ENCODE measurements at regions not wholly inside any gene's neighbourhood (a gene's known extent, or its start where the extent isn't known, plus 50 kb on each side); places are given as distances from the start of the nearest gene placed in this dataset.

DNA sequence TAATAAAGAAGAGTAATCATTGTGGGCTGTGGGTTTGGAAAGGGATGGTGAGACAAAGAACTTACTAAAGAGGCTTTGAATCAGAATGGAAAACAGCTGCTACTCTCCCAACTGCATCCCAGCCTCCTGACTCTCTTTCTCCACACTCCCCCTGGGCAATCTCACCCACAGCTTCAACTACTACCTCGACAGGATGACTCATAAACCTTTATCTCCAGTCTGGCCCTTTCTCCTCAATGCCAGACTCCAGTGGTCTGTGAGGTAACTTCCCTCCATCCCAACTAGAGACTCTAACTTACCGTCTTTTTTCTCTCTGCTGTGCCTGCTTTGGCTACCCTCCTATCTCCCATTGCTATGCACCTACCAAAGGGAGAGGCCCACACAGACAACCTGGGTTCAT is 135.3 kb upstream of the RREB1 start:
- TF ChIP-seq, protein P1, sequence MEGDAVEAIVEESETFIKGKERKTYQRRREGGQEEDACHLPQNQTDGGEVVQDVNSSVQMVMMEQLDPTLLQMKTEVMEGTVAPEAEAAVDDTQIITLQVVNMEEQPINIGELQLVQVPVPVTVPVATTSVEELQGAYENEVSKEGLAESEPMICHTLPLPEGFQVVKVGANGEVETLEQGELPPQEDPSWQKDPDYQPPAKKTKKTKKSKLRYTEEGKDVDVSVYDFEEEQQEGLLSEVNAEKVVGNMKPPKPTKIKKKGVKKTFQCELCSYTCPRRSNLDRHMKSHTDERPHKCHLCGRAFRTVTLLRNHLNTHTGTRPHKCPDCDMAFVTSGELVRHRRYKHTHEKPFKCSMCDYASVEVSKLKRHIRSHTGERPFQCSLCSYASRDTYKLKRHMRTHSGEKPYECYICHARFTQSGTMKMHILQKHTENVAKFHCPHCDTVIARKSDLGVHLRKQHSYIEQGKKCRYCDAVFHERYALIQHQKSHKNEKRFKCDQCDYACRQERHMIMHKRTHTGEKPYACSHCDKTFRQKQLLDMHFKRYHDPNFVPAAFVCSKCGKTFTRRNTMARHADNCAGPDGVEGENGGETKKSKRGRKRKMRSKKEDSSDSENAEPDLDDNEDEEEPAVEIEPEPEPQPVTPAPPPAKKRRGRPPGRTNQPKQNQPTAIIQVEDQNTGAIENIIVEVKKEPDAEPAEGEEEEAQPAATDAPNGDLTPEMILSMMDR (IDR thresholded peaks at IDR 0.05), result no peak
- TF ChIP-seq POLR2A (IDR thresholded peaks at IDR 0.05), result no peak
- no peak for TF ChIP-seq EP300 (IDR thresholded peaks at IDR 0.05)
- no peak for TF ChIP-seq POLR2AphosphoS5 (IDR thresholded peaks at IDR 0.05)
- no peaks in the 10 kb centered on the region for H3K9me3 ChIP-seq
- DNase-seq, result no peak
- H3K36me3 ChIP-seq, result no peaks in the 10 kb centered on the region
- no peak overlapping the region for H3K4me3 ChIP-seq
- H3K27ac ChIP-seq, result no peak overlapping the region
- intact Hi-C loops (cut with DNase I; ENCODE audit: low total_unique reads), result no loop called here
- peaks cover 0 to 6% (median 0%) of the 10 kb centered on the region in 4 donors for H3K4me1 ChIP-seq
- H3K27me3 ChIP-seq, result no peaks in the 10 kb centered on the region
- 51 to 61% (median 57%) methylated on average over 2 of the region's 2 CpGs for WGBS, 5 donors

DNA sequence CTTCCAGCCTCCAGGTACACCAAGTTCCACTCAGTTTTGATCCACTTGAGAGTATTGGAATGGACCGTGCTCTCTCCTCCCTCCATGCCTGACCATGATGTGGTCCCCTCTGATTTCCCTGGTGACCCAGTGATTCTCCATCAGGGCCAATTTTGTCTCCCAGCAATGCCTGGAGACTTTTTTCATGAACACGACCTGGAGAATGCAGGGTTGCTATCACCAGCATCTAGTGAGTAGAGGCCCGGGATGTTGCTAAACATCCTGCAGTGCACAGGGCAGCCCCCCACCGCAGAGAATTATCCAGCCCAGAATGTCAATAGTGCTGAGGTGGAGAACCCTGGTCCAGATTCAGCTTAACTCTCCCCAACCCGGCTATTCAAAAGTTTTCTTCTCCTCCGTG is 134.0 kb upstream of the RREB1 start:
- 77 to 93% (median 86%) methylated on average over 6 of the region's 6 CpGs for WGBS, 5 donors
- DNase-seq, result no peak

DNA sequence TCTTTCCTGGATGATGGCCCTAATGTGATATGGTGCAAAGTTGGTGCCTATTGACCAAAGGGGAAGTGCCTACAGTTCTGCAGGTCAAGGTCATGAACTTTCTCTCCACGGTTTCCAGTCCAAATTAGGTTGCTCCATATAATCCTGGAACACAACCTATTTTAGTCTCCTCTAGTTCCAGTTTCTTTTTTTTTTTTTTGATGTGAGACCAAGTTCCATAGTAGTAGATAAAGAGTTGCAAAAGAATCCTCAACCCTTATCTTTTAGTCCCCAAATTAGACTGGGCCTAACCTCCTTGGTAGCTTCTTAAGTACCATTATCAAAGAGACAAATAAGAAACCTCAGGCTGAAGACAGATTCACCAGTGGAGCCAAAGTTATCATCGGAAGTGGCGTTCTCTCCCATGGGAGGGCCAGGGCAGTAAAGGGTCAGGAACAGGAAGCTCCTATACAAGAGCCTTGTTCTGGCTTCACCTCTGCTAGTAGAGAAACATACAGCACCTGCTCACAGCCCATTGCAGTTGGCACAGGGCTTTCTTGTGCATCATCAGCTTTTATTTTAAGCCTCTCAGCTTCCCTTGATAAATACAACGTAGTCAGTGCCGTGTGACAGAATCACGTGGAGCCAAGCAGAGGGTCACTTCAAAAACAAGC is 132.2 kb upstream of the RREB1 start:
- no peak for DNase-seq
- no peak for TF ChIP-seq POLR2AphosphoS5 (IDR thresholded peaks at IDR 0.05)

More for the DNA sequence above, 134.0 kb upstream of the RREB1 start:
- Histone ChIP-seq H3K36me3 (no peaks in the 10 kb centered on the region), H3K4me3 (no peak overlapping the region), H3K27me3 (no peaks in the 10 kb centered on the region), H3K9me3 (no peaks in the 10 kb centered on the region), H3K27ac (no peak overlapping the region), H3K4me1 (peaks cover 0 to 5% (median 0%) of the 10 kb centered on the region in 4 donors)
- no peak for TF ChIP-seq POLR2AphosphoS5 (IDR thresholded peaks at IDR 0.05)
- no peak for TF ChIP-seq POLR2A (IDR thresholded peaks at IDR 0.05)
- TF ChIP-seq EP300 (IDR thresholded peaks at IDR 0.05), result no peak
- TF ChIP-seq, protein P1 (IDR thresholded peaks at IDR 0.05), result no peak
- intact Hi-C loops (cut with DNase I; ENCODE audit: low total_unique reads), result no loop called here

DNA sequence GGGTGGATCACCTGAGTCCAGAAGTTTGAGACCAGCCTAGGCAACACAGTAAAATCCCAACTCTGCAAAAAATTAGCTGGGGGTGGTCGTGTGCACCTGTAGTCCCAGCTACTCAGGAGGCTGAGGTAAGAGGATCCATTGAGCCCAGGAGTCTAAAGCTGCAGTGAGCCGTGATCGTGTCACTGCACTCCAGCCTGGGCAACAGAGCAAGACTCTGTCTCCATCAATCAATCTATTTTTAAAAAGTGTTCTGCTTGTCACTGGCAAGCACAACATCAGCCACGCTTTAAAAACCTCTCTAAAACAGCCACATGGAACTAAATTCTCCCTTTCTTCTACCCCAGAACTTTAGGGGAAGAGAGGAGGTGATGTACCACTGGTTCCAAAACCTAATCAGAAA is 131.6 kb upstream of the RREB1 start:
- Histone ChIP-seq H3K4me3 (no peak overlapping the region), H3K36me3 (no peaks in the 10 kb centered on the region), H3K27ac (no peak overlapping the region), H3K9me3 (no peaks in the 10 kb centered on the region), H3K4me1 (no peaks in the 10 kb centered on the region), H3K27me3 (no peaks in the 10 kb centered on the region)
- 66 to 84% (median 76%) methylated on average over 4 of the region's 4 CpGs for WGBS, 5 donors
- DNase-seq, result no peak
- TF ChIP-seq EP300 (IDR thresholded peaks at IDR 0.05), result no peak
- TF ChIP-seq, protein P1 (IDR thresholded peaks at IDR 0.05), result no peak
- no peak for TF ChIP-seq POLR2AphosphoS5 (IDR thresholded peaks at IDR 0.05)
- intact Hi-C loops (cut with DNase I; ENCODE audit: low total_unique reads), result no loop called here

More for the DNA sequence above, 132.2 kb upstream of the RREB1 start:
- whole genome bisulfite sequencing, 5 donors, result 67 to 79% (median 76%) methylated on average over 6 of the region's 6 CpGs
- Histone ChIP-seq H3K36me3 (no peaks in the 10 kb centered on the region), H3K27me3 (no peaks in the 10 kb centered on the region), H3K4me1 (no peaks in the 10 kb centered on the region), H3K4me3 (no peak overlapping the region), H3K9me3 (no peaks in the 10 kb centered on the region), H3K27ac (no peak overlapping the region)
- intact Hi-C loops (cut with DNase I; ENCODE audit: low total_unique reads), result no loop called here

DNA sequence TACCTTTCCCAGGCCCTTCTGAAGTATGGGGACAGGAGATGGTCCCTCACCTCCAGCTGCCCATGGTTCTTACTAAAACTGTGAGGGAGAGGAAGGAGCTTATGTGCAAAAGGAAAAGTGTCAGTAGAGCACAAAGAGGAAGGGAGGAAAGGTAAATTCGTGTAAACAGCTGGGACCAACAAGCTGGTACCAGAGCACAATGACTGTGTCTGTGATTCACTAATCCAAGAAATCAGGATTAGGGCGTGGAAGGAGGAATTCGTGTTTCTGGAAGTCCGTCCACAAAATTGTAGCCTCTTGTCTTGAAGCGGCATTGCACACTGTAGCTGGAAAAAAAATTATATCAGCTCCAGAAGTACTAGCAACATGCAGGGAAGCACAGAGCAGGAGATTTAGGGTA is 129.0 kb upstream of the RREB1 start:
- intact Hi-C loops (cut with DNase I; ENCODE audit: low total_unique reads), result no loop called here
- WGBS, 5 donors, result 49 to 71% (median 67%) methylated on average over 5 of the region's 5 CpGs
- no peak overlapping the region for H3K27ac ChIP-seq
- H3K27me3 ChIP-seq, result no peaks in the 10 kb centered on the region
- no peak overlapping the region for H3K4me3 ChIP-seq
- DNase-seq, result no peak
- H3K9me3 ChIP-seq, result no peaks in the 10 kb centered on the region
- no peaks in the 10 kb centered on the region for H3K4me1 ChIP-seq
- no peaks in the 10 kb centered on the region for H3K36me3 ChIP-seq
- TF ChIP-seq POLR2A (IDR thresholded peaks at IDR 0.05) (no peak), POLR2AphosphoS5 (IDR thresholded peaks at IDR 0.05) (no peak), EP300 (IDR thresholded peaks at IDR 0.05) (no peak)
- TF ChIP-seq, protein P1 (IDR thresholded peaks at IDR 0.05), result no peak

All from stomach (tissue), 8 donors.